Heart right ventricle (tissue), 16 donors: ENCODE measurements at regions not wholly inside any gene's neighbourhood (a gene's known extent, or its start where the extent isn't known, plus 50 kb on each side); places are given as distances from the start of the nearest gene placed in this dataset.

Experiments
- ATAC-seq, 8 donors: fragments of 200-7000 bp; cut with Tn5 transposase; one replicate each; pipeline ENCODE4 v1.9.1; 2020; ENCODE audit warnings: mild to moderate bottlenecking in 8 of 8, moderate library complexity in 8 of 8, moderate number of reproducible peaks in 1 of 8
- DNase-seq, 2 donors: peaks; one replicate each; pipeline ENCODE4 v3.0.0-alpha.2; 2020
- H3K27ac ChIP-seq, 10 donors: fragments of 200-600 bp; sonication (generic) in 2 of 10; one replicate each; pipeline versions ENCODE4 v1.5.0 to v1.8.0; 2020 to 2022; ENCODE audit warnings: mild to moderate bottlenecking in 3 of 10
- H3K27me3 ChIP-seq, 7 donors: fragments of 200-600 bp; one replicate each; pipeline ENCODE4 v1.8.0; 2021 to 2022; ENCODE audit warnings: mild to moderate bottlenecking in 2 of 7
- H3K36me3 ChIP-seq, 9 donors: fragments of 200-600 bp; sonication (generic) in 1 of 9; one replicate each; pipeline versions ENCODE4 v1.5.0 to v1.8.0; 2020 to 2022; ENCODE audit warnings: mild to moderate bottlenecking in 2 of 9
- H3K4me1 ChIP-seq, 9 donors: fragments of 200-600 bp; sonication (generic) in 1 of 9; one replicate each; pipeline versions ENCODE4 v1.5.0 to v1.8.0; 2020 to 2022; ENCODE audit warnings: mild to moderate bottlenecking in 4 of 9
- H3K4me3 ChIP-seq, 10 donors: fragments of 200-600 bp; sonication (generic) in 2 of 10; one replicate each; pipeline versions ENCODE4 v1.5.0 to v1.8.0; 2020 to 2022; ENCODE audit warnings: mild to moderate bottlenecking in 7 of 10, moderate library complexity in 2 of 10
- H3K9me3 ChIP-seq, 11 donors: fragments of 200-600 bp in 10 of 11; sonication (generic) in 2 of 11; one replicate each; pipeline versions ENCODE4 v1.5.0 to v1.8.0; 2013 to 2022; ENCODE audit warnings: mild to moderate bottlenecking in 2 of 11, control low read depth in 1 of 11, moderate library complexity in 1 of 11
- CTCF ChIP-seq, 9 donors: fragments of 200-600 bp; sonication (generic) in 2 of 9; IDR thresholded peaks; one replicate each; pipeline versions ENCODE4 v1.5.0 to v1.8.0; 2021 to 2022; ENCODE audit warnings: antibody characterized with exemption in 9 of 9, mild to moderate bottlenecking in 5 of 9, moderate library complexity in 1 of 9
- WGBS, 2 donors: extraction: QIAGEN DNeasy Blood & Tissue Kit; methylation state at CpG; one replicate each; pipeline ENCODE4 v1.1.7; 2013; ENCODE audit warnings: inconsistent platforms in 1 of 2; 5-methylcytosine and 5-hydroxymethylcytosine counted together
- intact Hi-C, 10 donors: fragments of 100-400 bp; cut with DNase I; formaldehyde crosslinking; loops; one replicate each; pipeline versions ENCODE4 v1.11.1 to v1.14.2; 2022
- donor health status: Arrhythmogenic right ventricular cardiomyopathy.
- donor health status: ischemic (EF 13 %, LVEDD 7.1; RV severe dilation, severe dysfunction).
- donor health status: healthy with polysubstance abuse.
- donor health status: DM: no; HTN: yes; CAD: no.
- donor health status: DM: no; HTN: no; CAD: no.
- donor health status: ischemic (EF 25% LVEDD 6.9; RV normal size, moderate dysfunction).
- donor health status: ischemic (EF 25% LVEDD 5.7; RV mildly dilated, moderate dysfunction).
- donor health status: healthy.
- donor health status: DM: yes; HTN: yes; CAD: no.
- donor health status: Ischemic cardiomyopathy.
- donor health status: ischemic (EF 35%, LVEDD 5.7; RV mildly dilated, moderate dysfunction).
- donor health status: nonischemic (EF 11% LVEDD 7.7; RV severe dilation, severe dysfunction).
- donor health status: DM: yes; HTN: yes; CAD: no.
- donor health status: PGD.
- donor health status: ischemic (EF 29% LVEDD 5.4; RV normal size, mild dysfunction).
- donor health status: nonischemic (EF 23%, LVEDD 6.1; RV moderate dilation, normal function).

DNA sequence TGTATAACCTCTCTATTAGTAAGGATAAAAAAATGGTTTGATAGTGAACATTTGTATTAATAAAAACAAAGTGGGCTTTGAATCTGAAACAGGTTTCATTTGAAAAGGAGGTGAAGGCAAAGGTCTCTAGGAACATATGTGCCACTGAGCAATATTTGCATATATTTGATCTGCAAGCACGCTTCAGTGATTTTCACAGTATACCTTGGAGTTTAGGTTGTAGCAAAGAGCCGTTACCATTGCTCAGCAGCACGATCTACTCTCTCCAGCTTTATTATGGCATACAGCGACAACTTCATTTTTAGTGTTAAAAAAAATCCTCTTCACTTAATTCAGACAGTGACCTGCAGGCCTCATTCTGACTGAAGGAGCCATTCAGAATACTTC lies 75.8 kb upstream of the ZEB2 start:
- ATAC-seq (no peak), DNase-seq (no peak)
- H3K4me3 ChIP-seq = no peak overlapping the region
- H3K27ac ChIP-seq = peak overlapping the region in 4 of 10 donors; percentile 8 to 24 (median 13)
- WGBS, 2 donors = 76 to 85% methylated on average over 4 of the region's 4 CpGs
- no peak for TF ChIP-seq CTCF (IDR thresholded peaks at IDR 0.05)
- H3K36me3 ChIP-seq = no peaks in the 10 kb centered on the region
- H3K9me3 ChIP-seq = no peaks in the 10 kb centered on the region
- intact Hi-C loops = no loop called here
- peaks cover 0 to 21% (median 6%) of the 10 kb centered on the region in 9 donors for H3K4me1 ChIP-seq
- no peaks in the 10 kb centered on the region for H3K27me3 ChIP-seq

- ATAC-seq (no peak), DNase-seq (no peak)
- Histone ChIP-seq H3K36me3 (no peaks in the 10 kb centered on the region), H3K4me1 (peaks cover 0 to 21% (median 6%) of the 10 kb centered on the region in 9 donors), H3K27ac (no peak overlapping the region), H3K27me3 (no peaks in the 10 kb centered on the region), H3K4me3 (no peak overlapping the region), H3K9me3 (no peaks in the 10 kb centered on the region)
- no peak for TF ChIP-seq CTCF (IDR thresholded peaks at IDR 0.05)
- intact Hi-C loops = no loop called here
- WGBS, 2 donors = 80 to 83% methylated on average over 2 of the region's 2 CpGs
Measured at GRCh38 chr2:144595279-144595678, 75.4 kb upstream of the ZEB2 start.

DNA sequence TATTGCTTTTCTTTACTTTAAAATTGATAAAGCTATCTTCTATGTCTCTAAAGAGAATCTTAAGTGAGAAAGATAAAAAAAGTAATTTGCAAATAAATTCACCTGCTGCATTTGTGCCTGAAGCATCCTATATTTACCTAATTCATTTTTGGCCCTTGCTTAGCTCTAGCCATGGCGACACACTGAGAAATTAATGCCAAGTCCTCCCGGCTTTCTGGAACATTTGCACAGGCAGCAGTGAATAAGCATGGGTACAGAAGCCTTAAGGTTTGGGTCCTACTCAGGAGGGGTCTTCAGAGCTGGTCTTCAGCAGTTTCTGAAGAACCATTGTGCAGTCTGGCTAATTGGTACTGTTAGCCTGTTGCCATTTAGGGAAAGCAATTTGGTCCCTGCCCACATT lies 73.9 kb upstream of the ZEB2 start:
- Histone ChIP-seq H3K4me3 (no peak overlapping the region), H3K27ac (no peak overlapping the region), H3K4me1 (peaks cover 0 to 21% (median 6%) of the 10 kb centered on the region in 9 donors), H3K36me3 (no peaks in the 10 kb centered on the region), H3K27me3 (no peaks in the 10 kb centered on the region), H3K9me3 (no peaks in the 10 kb centered on the region)
- TF ChIP-seq CTCF (IDR thresholded peaks at IDR 0.05) = no peak
- intact Hi-C loops = no loop called here
- WGBS, 2 donors = 91 to 94% methylated on average over 2 of the region's 2 CpGs
- ATAC-seq (no peak), DNase-seq (no peak)

DNA sequence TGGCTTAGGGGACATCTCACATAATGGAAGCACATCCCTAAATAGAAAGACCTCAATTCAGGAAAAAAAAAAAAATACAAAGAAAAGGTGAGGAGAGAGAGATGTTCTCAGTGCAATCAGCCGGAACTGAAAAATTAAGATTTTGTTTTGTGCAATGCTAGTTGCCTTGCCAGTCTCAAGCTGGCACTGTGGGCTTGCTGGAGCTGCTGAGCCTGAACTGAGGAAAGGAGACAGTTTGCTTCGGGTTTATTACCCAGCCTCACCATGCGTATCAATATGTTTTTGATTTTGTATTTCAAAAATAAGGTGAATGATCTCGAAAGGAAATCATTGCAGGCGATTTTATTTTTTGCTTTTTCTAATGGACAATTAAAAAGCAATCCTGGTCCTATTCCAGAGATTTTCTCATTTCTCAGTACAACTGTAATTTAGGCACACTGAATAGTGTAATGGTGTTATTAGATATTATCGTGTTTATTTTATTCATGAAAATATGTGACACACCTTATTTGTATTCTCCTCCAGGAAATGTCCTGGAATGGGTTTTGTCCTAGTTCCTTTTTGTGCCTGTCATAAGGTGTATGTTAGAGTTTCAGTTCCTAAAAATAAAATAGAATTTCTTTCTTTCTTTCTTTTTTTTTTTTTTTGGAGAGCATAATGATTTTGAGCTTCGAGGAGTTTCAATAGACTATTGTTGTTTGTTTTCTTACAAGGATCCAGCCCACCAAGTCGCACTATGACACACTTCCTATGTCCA lies 72.8 kb upstream of the ZEB2 start:
- intact Hi-C loops = no loop called here
- H3K36me3 ChIP-seq = no peaks in the 10 kb centered on the region
- H3K4me3 ChIP-seq = no peak overlapping the region
- no peaks in the 10 kb centered on the region for H3K27me3 ChIP-seq
- no peak overlapping the region for H3K27ac ChIP-seq
- no peak for TF ChIP-seq CTCF (IDR thresholded peaks at IDR 0.05)
- H3K9me3 ChIP-seq = no peaks in the 10 kb centered on the region
- H3K4me1 ChIP-seq = peaks cover 0 to 21% (median 6%) of the 10 kb centered on the region in 9 donors
- no peak for DNase-seq
- no peak for ATAC-seq
- 83 to 86% methylated on average over 8 of the region's 8 CpGs for WGBS, 2 donors
